HG02970 (cell line): ENCODE measurements at regions not wholly inside any gene's neighbourhood (a gene's known extent, or its start where the extent isn't known, plus 50 kb on each side); places are given as distances from the start of the nearest gene placed in this dataset.
"Not testable (repeated sequence)": the region's sequence is repeated elsewhere in the genome, so short reads cannot be mapped to it uniquely, and the experiment has no call there.

Experiments used
- ATAC-seq: cut with Tn5 transposase; IDR thresholded peaks from one replicate; pipeline ENCODE4 v1.9.1; 2021; ENCODE audit warnings: mild to moderate bottlenecking, moderate library complexity, moderate number of reproducible peaks; ENCODE audit not compliant: unreplicated experiment, low FRiP score

DNA sequence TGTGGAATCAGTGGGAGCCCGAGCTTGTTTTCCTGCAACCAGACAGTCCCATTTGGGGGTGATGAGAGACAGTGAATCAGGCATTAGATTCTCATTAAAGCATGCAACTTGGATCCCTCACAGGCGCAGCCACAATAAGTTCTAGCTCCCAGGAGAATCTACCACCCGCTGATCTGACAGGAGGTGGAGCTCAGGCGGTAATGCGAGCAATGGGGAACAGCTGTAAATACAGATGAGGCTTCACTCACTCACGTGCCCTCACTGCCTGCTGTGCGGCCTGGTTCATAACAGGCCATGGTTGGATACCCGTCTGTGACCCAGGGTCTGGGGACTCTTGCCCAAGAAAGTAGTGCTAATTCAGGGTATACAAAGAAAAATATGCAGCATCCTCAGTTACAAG, 144.8 kb upstream of the RGPD4 start:
- ATAC-seq: no peak

DNA sequence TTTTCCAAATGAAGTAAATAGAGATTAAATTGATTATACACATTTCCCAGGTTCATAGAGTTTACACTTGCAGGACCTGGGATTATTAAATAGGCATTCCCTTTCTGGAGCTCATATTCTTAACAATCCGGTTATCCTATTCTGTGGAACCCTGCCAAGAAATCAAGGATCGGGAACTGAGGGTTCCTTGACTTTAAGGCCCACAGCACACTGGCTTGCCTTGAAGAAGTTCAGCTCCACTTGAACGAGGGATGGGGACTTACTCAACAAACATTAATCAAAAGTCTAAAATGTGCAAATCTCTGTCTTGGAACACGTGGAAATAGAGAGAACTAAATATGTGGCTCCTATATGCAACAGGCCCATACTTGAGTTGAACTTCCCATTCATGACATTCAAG, 142.3 kb upstream of the RGPD4 start:
- ATAC-seq: no peak

DNA sequence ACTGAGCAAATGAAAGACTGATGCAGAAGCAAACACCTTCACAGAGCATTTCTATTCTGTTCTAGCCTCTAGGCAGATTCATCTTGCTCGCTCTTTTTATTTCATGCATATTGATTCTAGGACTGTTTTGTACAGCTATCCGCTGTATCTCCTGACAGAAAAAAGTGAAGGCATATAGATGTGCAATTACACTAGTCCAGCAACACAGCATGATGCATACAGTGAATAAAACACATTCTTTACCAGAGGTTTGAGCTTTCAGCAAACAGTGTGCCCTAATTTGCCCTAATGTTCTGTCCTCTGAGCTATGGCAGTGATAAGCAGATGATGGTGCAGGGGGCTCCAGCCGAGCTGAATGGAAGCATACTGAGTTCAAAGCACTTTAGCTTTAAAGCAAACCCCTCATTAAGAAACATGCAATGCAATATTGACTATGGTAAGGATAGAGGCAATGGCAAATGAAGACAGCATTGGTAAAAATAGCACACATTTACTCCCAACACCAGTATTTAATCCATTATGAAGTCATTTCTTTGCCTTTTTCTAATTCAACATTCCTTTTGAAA, 141.2 kb upstream of the RGPD4 start:
- ATAC-seq: no peak

DNA sequence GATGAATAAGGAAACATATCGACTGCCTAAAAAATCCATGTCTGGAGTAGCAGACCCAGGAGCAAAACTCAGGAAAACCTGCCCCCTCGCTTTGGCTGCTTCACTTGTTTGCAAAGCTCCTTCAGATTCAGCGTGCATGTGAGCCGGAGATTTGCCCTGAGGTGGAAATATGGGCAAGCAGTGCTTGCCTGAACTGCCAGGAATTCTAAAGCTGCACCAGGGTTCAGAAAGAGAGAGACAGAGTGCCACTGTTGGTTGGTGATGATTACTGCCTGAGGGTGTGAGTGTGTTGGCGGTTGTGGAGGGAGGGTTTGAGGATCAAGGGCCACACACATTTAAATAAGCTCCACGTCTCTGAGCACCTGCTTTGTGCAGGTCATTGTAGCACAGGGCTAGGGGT, 139.6 kb upstream of the RGPD4 start:
- no peak for ATAC-seq

DNA sequence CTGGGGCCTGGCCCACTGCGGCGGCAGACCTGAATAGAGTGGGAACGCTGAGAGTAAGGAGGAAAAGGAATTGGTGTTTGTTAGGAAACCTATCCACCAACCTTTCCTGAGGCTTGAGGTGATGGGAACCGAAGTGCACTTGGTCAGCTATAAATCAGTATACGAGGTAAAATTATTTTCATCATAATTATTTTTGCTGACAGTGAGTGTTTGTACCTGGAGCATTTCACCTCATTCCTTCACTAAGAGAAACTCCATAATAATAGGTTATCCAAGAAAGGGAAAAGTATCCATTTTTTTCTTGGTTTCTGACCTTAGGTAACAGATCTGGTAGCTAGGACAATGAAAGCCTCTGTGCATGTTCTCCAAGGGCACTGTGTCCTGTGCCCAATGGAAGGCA, 138.6 kb upstream of the RGPD4 start:
- ATAC-seq: no peak

DNA sequence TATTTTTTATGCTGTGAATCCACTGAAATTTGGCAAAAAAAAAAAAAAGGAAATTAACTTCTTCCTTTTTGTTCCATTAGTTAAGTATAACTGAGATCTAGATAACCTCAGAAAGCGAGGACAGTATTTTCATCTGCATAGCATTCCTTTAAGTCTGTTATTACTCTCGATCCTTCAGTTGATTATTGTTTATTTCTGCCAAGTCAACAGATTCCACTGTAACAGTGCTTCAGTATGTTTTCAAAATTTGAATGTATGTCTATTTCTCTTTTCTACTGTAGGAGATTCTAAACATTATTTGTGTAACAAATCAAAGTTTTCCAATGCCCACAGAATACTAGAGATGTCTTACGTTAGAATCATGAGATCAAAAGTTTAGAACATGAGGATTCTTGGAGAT, 133.1 kb upstream of the RGPD4 start:
- no peak for ATAC-seq

DNA sequence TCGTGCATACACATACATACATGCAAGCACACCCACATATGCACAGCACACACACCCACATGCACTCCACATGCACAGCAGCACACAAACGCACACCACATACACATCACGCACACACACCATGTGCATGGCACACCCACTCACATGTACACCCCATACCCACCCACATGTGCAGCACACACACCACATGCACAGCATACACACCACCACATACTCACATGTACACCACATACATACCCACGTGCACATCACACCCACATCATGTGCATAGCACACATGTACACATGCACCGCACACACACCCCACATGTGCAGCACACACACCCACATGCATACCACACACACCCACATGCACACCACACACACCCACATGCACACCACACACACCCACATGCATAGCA, 132.0 kb upstream of the RGPD4 start:
- ATAC-seq: no peak

DNA sequence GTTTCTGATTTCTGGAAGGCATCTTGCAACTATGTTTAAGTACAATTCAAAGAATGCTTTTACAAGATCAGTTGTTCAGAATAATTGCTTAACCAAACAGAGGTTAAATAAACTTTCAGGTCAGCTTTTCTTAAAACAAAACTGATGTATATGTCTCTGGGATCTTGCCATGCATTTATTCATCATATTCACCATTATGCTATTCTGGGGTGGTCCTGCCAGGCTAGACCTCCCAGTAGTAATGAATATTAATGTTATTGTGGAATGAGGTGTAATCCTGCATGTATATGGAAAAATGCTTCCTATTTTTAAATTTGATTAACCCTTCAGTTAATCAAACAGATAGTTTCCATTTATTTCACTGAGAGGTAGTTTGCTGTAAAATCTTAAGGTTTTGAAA, 129.3 kb upstream of the RGPD4 start:
- ATAC-seq: no peak

DNA sequence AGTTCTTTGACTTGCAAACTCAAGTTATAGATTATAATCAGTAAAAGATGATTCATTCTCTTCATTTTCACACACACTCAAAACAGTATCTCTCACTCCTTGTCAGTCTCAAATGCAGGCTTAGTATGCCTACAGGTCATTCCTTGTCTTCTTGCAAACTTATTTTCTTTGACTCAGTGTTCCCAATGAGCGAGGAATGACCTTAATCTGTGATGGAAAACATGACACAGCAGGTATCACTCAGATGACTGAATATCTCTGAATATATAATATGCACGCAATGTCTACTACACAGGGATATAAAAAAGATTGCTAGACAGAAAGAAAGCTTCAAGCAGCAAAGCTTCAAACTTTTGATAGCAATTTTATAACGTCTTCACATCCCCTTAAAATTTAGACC, 127.8 kb upstream of the RGPD4 start:
- no peak for ATAC-seq

DNA sequence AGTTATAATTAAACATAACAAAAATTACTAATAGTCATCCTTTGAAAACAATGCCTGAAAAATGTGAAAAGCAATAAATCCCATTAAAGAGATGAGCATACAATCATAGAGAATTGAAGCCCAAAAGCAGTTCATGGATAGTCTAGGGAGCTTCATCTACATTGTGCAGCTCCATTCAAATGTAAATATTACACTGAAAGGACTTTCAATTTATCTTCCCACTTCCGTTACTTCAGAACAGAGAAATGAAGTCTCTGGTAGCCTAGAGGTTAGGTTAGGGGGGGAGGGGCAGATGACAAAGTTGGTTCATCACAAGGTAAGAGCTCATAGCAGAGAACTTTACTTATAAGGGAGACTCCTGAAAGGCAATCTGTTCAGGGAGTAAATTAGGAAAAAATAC, 126.6 kb upstream of the RGPD4 start:
- no peak for ATAC-seq

DNA sequence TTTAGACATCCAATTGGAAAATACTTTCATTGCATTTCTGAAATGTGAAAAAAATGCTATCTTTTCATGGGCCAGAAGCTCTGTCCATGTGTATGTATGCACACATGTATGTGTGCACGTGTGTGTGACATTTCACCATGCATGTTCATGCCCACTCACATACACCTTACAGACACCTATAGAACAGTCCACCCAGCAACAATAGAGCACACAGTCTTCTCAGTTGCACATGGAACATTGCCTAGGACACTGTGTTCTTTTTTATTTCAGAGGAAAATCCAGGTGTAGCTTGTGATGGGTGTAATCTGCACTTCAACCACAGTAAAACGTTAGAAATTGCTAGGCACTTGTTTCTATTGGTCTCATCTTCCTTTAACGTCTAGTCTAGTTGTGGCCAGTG, 114.8 kb upstream of the RGPD4 start:
- no peak for ATAC-seq

DNA sequence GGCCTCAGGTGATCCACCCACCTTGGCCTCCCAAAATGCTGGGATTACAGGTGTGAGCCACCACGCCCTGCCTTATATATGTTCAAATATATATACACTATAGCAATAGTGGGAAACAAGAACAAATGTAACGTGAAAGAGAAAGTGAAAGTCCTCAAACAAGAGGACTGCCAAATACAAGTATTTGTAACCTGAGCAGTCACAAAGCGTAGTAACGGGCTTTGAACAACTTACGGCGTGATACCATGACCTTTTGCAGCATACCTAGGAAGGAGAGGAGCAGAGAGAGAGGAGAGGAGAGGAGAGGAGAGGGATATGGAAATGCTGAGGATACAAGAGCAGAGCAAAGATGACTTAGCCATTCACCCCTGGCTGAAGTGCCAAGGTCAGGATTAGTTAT, 113.8 kb upstream of the RGPD4 start:
- ATAC-seq: peak; percentile 63

DNA sequence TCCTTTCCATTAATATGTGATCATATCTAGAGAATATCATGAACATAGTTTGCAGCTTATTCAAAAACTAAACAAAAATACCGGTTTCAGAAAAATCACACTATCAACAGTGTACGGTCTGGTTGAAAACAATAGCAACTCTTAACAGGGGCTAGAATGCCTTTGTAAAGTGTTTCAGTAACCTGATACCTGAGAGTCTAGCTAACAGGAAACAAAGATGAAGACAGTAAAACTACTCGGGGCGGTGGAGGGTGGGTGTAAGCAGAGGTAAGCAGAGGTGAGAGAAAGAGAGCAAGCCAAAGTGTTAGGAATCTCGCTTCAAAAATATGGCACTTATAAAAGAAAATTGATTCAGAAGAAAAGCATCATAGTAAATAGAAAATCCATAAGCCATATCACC, 109.0 kb upstream of the RGPD4 start:
- ATAC-seq: no peak

DNA sequence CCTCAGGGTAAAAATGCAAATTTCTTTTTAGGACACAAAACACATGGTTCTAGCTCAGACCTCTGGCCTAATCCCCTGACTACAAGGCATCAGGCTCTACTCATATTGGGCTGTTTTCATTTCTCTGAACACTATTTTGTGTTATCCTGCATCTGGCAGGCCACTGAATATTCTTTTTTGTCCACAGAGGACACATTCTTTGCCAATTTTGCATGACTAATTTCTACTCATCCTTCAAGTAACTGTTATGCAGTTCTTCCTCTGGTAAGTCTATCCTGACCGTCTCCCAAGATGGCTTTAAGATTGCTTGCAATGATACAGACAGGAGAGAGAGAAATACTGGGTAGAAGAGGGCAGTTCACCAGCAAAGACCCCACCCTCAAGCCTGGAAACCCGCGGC, 107.6 kb upstream of the RGPD4 start:
- ATAC-seq: no peak

DNA sequence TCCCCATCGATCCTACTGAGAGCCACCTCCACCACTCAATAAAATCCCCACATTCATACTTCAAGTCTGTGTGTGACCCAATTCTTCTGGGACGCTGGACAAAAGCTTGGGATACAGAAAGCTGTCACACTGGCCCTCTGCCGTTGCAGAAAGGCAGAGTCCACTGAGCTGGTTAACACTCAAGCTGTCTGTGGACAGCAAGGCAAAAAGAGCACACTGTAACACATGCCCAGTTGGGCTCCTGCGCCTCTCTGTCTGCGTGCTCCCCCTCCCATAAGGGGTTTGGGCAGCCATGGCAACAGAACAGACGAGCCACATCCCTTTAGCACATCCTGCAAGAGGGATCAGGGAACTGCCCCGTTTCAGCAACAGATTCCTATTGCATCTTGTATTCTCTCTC, 106.9 kb upstream of the RGPD4 start:
- no peak for ATAC-seq

DNA sequence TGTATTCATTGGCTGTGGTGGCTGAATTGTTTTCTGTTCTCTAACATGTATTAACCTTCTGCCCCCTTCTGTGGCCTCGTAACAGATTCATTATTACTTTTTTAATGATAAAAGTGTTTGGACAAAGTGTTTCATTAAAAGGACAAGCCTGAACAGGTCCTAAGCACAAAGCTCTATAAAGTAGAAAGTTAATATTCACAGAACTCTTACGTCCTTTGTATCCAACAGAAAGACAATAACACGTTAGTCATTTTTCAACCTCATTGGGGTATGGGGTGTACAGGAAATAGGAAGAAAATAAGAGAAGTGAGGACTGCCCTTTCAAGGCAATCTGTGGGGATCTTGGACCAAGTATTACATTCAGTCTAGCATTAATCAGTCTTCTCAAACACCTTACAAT, 105.5 kb upstream of the RGPD4 start:
- ATAC-seq: no peak

DNA sequence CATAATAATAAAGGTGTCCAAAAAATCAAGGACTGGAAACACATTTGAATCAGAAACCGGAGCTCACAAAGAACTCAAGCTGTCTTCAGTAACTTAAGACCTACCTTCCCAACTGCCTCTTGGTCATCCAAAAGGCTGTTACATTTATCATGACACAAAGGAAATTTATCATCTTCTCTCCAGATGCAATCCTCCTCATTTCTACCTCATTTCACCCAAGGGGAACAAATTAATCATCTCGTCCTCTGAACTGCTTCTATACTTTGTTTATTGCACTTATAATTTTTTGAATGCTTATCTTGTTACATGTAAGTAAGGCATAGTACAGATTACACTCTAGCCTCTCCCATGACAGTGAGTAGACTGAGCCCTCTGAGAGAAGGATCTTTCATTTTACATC, 105.1 kb upstream of the RGPD4 start:
- ATAC-seq: no peak

DNA sequence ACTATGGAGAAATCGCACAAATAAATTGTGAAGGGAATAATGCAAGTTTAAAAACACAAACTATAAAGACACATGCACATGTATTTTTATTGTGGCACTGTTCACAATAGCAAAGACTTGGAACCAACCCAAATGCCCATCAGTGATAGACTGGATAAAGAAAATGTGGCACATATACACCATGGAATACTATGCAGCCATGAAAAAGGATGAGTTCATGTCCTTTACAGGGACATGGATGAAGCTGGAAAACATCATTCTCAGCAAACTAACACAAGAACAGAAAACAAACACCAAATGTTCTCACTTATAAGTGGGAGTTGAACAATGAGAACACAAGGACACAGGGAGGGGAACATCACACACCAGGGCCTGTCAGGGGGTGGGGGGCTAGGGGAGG, 100.9 kb upstream of the RGPD4 start:
- ATAC-seq: not testable (repeated sequence)

DNA sequence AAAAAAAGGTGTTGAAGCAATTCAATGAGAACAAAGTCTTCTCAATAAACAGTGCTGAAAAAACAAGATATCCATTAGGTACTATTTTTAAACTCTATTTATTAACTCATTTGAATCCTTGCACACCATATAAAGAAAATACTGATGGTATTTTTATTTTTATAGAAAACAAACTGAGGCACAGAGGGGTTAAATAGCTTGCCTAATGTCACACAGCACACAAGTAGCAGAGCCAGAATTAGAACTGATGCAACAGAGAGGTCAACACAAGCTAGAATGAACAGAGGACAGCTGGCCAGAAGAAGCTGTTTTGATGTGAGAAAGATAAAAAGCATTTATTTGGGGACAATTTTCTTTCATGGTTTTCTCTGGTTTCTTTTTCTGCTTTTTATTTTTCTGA, 99.4 kb upstream of the RGPD4 start:
- no peak for ATAC-seq

DNA sequence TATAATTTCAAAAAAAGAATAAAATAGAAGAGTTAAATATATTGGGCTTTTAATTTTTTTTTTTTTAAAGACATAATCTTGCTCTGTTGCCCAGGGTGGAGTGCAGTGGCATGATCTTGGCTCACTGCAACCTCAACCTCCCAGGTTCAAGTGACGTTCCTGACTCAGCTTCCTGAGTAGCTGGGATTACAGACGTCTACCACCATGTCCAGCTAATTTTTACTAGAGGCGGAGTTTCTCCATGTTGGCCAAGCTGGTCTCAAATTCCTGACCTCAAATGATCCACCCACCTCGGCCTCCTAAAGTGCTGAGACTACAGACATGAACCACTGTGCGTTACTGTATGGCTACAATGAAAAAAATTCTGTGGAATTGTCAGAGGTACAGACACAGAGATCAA, 98.1 kb upstream of the RGPD4 start:
- ATAC-seq: no peak

DNA sequence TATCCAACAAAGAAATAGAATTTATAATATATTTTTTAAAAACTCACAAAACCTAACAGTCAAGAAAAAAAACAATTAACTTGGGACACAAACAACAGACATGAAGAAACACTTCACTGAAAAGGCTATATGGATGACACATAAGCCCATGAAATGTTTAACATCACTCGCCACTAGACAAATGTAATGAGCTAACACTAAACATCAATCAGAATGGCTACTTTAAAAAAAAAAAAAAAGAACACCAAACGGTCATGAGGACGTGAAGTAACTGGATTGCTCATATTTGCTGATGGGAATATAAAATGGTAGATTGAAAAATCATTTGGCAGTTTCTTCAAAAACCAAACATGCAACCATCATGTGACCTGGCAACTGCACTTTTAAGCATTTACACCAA, 97.3 kb upstream of the RGPD4 start:
- no peak for ATAC-seq

DNA sequence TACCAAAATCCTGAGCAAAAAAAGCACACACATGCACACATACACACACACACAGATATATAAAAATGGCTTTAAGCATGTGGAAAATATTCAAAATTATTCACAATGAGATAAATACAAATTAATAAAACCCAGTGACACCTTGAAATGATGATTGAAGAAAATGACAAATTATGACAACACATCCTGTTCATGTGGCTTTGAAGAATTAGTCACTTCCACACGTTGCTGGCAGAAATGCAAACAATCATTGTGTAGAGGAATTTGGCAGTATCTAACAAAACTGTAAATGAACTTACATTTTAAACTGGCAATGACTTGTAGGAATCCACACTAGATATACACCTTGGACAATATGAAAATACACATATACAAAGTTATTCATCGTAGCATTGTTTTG, 95.8 kb upstream of the RGPD4 start:
- no peak for ATAC-seq

DNA sequence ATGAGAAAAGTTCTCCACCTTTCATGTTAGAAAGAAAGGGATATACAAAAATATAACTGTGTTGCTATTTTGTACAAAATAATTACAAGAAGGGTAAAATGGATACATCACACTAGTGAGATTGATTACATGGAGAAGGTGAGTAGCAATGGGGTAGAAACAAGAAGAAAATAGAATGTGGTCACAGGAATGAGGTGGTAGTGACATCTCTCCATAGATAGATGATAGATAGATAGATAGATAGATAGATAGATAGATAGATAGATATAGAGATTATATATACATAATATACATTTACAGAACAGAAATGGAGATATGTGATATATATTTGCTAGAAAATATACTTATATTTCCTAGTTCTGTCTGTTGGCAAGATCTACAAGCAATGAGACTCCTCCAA, 95.3 kb upstream of the RGPD4 start:
- no peak for ATAC-seq
